HCT116 (cell line): ENCODE measurements at regions not wholly inside any gene's neighbourhood (a gene's known extent, or its start where the extent isn't known, plus 50 kb on each side); places are given as distances from the start of the nearest gene placed in this dataset.

Experiments
- ATAC-seq: fragments of 200-7000 bp; cut with Tn5 transposase; 2 replicates; pipeline ENCODE4 v1.9.1; 2020; ENCODE audit warnings: mild to moderate bottlenecking, moderate library complexity
- BruUV-seq: library from RNA; stranded (reverse); fragments of 400-500 nt; replicated peaks from 2 replicates; lab custom pipeline; 2021; lab: Mats Ljungman, UMichigan
- CTCF ChIA-PET: fragments of 300-600 bp; sonication (Branson Sonifier 250); formaldehyde crosslinking; loops from one replicate; lab custom pipeline; 2021; ENCODE audit warnings: antibody characterized with exemption; lab: Charles Lee
- POLR2A ChIA-PET: fragments of 300-600, 350-600 bp; sonication (Branson Sonifier 250); formaldehyde crosslinking; loops from one replicate; lab custom pipeline; 2021; ENCODE audit warnings: antibody characterized with exemption; lab: Charles Lee
- RAD21 ChIA-PET, 2 experiments: fragments of 300-600 bp; sonication (Branson Sonifier 250); formaldehyde crosslinking; loops; one replicate each; lab custom pipeline; 2023; ENCODE audit warnings: low total read pairs in 2 of 2; ENCODE audit not compliant: uncharacterized antibody in 2 of 2, unreplicated experiment in 2 of 2, low non-redundant PET in 1 of 2; lab: Charles Lee
- DNase-seq: peaks from one replicate; pipeline ENCODE4 v3.0.0-alpha.2; 2010; ENCODE audit warnings: low read depth, low spot score
- H2AFZ ChIP-seq: fragments of 200-600 bp; shearing (Covaris generic), sonication (generic); 2 replicates; pipeline ENCODE4 v1.6.1; 2017; ENCODE audit warnings: low read depth, mixed run types, mixed read lengths, antibody characterized with exemption, low read length; ENCODE audit not compliant: poor library complexity, severe bottlenecking
- H3K27ac ChIP-seq: 2 replicates; pipeline ENCODE4 v1.5.1; 2012; ENCODE audit warnings: low read depth, low read length
- H3K27me3 ChIP-seq: fragments of 200-600 bp; sonication (generic); 2 replicates; pipeline ENCODE4 v1.6.1; 2016; ENCODE audit warnings: mixed run types, low read length, mixed read lengths; ENCODE audit not compliant: insufficient read depth
- H3K36me3 ChIP-seq, 2 experiments: fragments of 200-500 bp in 1 of 2; fragments of 200-600 bp in 1 of 2; sonication (Bioruptor generic) in 1 of 2; sonication (generic) in 1 of 2; 2 replicates each; pipeline versions ENCODE4 v1.5.1 to v1.6.1; 2014 to 2016; ENCODE audit warnings: low read length in 2 of 2, inconsistent platforms in 1 of 2, mixed read lengths in 1 of 2, mixed run types in 1 of 2; ENCODE audit not compliant: insufficient read depth in 2 of 2, control insufficient read depth in 1 of 2
- H3K4me1 ChIP-seq, 2 experiments: fragments of 200-600 bp in 1 of 2; sonication (generic) in 1 of 2; 2 replicates each; pipeline versions ENCODE4 v1.5.1 to v1.6.1; 2012 to 2017; ENCODE audit warnings: low read length in 2 of 2, inconsistent platforms in 1 of 2, mild to moderate bottlenecking in 1 of 2, mixed read lengths in 1 of 2, mixed run types in 1 of 2, moderate library complexity in 1 of 2; ENCODE audit not compliant: insufficient read depth in 2 of 2, control insufficient read depth in 1 of 2
- H3K4me2 ChIP-seq: fragments of 200-600 bp; sonication (generic); 2 replicates; pipeline ENCODE4 v1.6.1; 2017; ENCODE audit warnings: mixed run types, low read length, mixed read lengths
- H3K4me3 ChIP-seq, 2 experiments: fragments of 200-600 bp in 1 of 2; sonication (generic) in 1 of 2; replicated peaks in 1 of 2; 2 replicates each; pipeline ENCODE4 v1.5.1; 2011 to 2016; ENCODE audit warnings: low read length in 2 of 2, control low read depth in 1 of 2, low read depth in 1 of 2, mild to moderate bottlenecking in 1 of 2, mixed read lengths in 1 of 2, mixed run types in 1 of 2
- H3K79me2 ChIP-seq: fragments of 200-600 bp; sonication (generic); 2 replicates; pipeline ENCODE4 v1.6.1; 2017; ENCODE audit warnings: mild to moderate bottlenecking, mixed run types, low read length, moderate library complexity, mixed read lengths; ENCODE audit not compliant: insufficient read depth
- H3K9ac ChIP-seq: fragments of 200-600 bp; sonication (generic); 2 replicates; pipeline ENCODE4 v1.6.1; 2016; ENCODE audit warnings: low read length, mixed read lengths
- H3K9me2 ChIP-seq: fragments of 200-600 bp; sonication (generic), shearing (Covaris generic); 2 replicates; pipeline ENCODE4 v1.6.1; 2017; ENCODE audit warnings: mixed run types, mild to moderate bottlenecking, moderate library complexity; ENCODE audit not compliant: insufficient read depth
- H3K9me3 ChIP-seq, 2 experiments: fragments of 200-500 bp in 1 of 2; fragments of 200-600 bp in 1 of 2; sonication (Bioruptor generic) in 1 of 2; sonication (generic) in 1 of 2; 2 replicates each; pipeline ENCODE4 v1.6.1; 2014 to 2017; ENCODE audit warnings: low read length in 2 of 2, mixed read lengths in 2 of 2, inconsistent platforms in 1 of 2, low read depth in 1 of 2, mild to moderate bottlenecking in 1 of 2, mixed run types in 1 of 2, moderate library complexity in 1 of 2; ENCODE audit not compliant: control insufficient read depth in 1 of 2, insufficient read depth in 1 of 2
- H4K20me1 ChIP-seq: fragments of 200-600 bp; sonication (generic), shearing (Covaris generic); 2 replicates; pipeline ENCODE4 v1.6.1; 2017; ENCODE audit warnings: mixed run types, mild to moderate bottlenecking, moderate library complexity; ENCODE audit not compliant: insufficient read depth
- ATF3 ChIP-seq: IDR thresholded peaks from 2 replicates; pipeline ENCODE4 v1.6.1; 2012
- CBX3 ChIP-seq: IDR thresholded peaks from 2 replicates; pipeline ENCODE4 v1.6.1; 2012; ENCODE audit warnings: low read depth
- CEBPB ChIP-seq: IDR thresholded peaks from 2 replicates; pipeline ENCODE4 v1.6.1; 2012; ENCODE audit warnings: low read depth
- ELF1 ChIP-seq: IDR thresholded peaks from 2 replicates; pipeline ENCODE4 v1.6.1; 2012; ENCODE audit warnings: low read depth, borderline replicate concordance
- MAX ChIP-seq: IDR thresholded peaks from 2 replicates; pipeline ENCODE4 v1.6.1; 2012
- POLR2A ChIP-seq: IDR thresholded peaks from 2 replicates; pipeline ENCODE4 v1.7.0; 2011; ENCODE audit warnings: borderline replicate concordance; ENCODE audit not compliant: insufficient read depth, insufficient read length; ENCODE audit errors: extremely low read depth
- POLR2AphosphoS5 ChIP-seq: IDR thresholded peaks from 2 replicates; pipeline ENCODE4 v1.6.1; 2011; ENCODE audit warnings: mild to moderate bottlenecking, low read depth, low read length, moderate library complexity
- RAD21 ChIP-seq: IDR thresholded peaks from 2 replicates; pipeline ENCODE4 v1.6.1; 2012; ENCODE audit warnings: low read depth, mild to moderate bottlenecking
- REST ChIP-seq: IDR thresholded peaks from 2 replicates; pipeline ENCODE4 v1.6.1; 2012; ENCODE audit warnings: low read depth
- SIN3A ChIP-seq: IDR thresholded peaks from 2 replicates; pipeline ENCODE4 v1.6.1; 2012; ENCODE audit warnings: low read depth
- SP1 ChIP-seq: IDR thresholded peaks from 2 replicates; pipeline ENCODE4 v1.6.1; 2012; ENCODE audit warnings: low read depth
- SRF ChIP-seq: IDR thresholded peaks from 2 replicates; pipeline ENCODE4 v1.6.1; 2012; ENCODE audit warnings: low read depth
- TCF7L2 ChIP-seq: IDR thresholded peaks from 2 replicates; pipeline ENCODE4 v1.7.0; 2011; ENCODE audit warnings: borderline replicate concordance, inconsistent platforms; ENCODE audit not compliant: insufficient read depth, insufficient read length; ENCODE audit errors: extremely low read depth
- YY1 ChIP-seq: IDR thresholded peaks from 2 replicates; pipeline ENCODE4 v1.6.1; 2011; ENCODE audit warnings: low read length, low read depth, moderate library complexity, mild to moderate bottlenecking; ENCODE audit not compliant: insufficient replicate concordance; ENCODE audit errors: extremely low read depth
- ZFX ChIP-seq: fragments of 450-650 bp; IDR thresholded peaks from 2 replicates; pipeline ENCODE4 v1.6.1; 2017
- ZNF274 ChIP-seq: fragments of 200-500 bp; sonication (Bioruptor generic); IDR thresholded peaks from 2 replicates; pipeline ENCODE4 v1.6.1; 2014; ENCODE audit warnings: mild to moderate bottlenecking, low read depth, low read length, inconsistent platforms
- intact Hi-C: fragments of 100-400 bp; cut with micrococcal nuclease; formaldehyde crosslinking; loops from 2 replicates; pipeline ENCODE4 v1.10.0; 2022
- TF ChIP-seq, protein P1 (sequence below): IDR thresholded peaks from 2 replicates; pipeline ENCODE4 v1.6.1; 2011; ENCODE audit warnings: mild to moderate bottlenecking, low read length, moderate library complexity; ENCODE audit not compliant: insufficient replicate concordance; ENCODE audit errors: extremely low read depth

GRCh38 chr6:102853249-102853955 is 1459.9 kb downstream of the GRIK2 start:
- no peak for DNase-seq
- H3K36me3 ChIP-seq, result no peaks in the 10 kb centered on the region
- no peaks in the 10 kb centered on the region for H3K9me3 ChIP-seq
- ChIA-PET CTCF (no interaction called here), RAD21 (no interaction called here), POLR2A (no interaction called here)
- BruUV-seq, result no TSS peak
- no peak overlapping the region for H3K9ac ChIP-seq
- TF ChIP-seq RAD21 (no peak), CBX3 (no peak), ELF1 (no peak), TCF7L2 (no peak), SRF (no peak), CEBPB (no peak), SP1 (no peak), POLR2A (no peak), ZFX (no peak), ATF3 (no peak), MAX (no peak), POLR2AphosphoS5 (no peak), YY1 (no peak), ZNF274 (no peak), REST (no peak), SIN3A (no peak)
- TF ChIP-seq, protein P1, sequence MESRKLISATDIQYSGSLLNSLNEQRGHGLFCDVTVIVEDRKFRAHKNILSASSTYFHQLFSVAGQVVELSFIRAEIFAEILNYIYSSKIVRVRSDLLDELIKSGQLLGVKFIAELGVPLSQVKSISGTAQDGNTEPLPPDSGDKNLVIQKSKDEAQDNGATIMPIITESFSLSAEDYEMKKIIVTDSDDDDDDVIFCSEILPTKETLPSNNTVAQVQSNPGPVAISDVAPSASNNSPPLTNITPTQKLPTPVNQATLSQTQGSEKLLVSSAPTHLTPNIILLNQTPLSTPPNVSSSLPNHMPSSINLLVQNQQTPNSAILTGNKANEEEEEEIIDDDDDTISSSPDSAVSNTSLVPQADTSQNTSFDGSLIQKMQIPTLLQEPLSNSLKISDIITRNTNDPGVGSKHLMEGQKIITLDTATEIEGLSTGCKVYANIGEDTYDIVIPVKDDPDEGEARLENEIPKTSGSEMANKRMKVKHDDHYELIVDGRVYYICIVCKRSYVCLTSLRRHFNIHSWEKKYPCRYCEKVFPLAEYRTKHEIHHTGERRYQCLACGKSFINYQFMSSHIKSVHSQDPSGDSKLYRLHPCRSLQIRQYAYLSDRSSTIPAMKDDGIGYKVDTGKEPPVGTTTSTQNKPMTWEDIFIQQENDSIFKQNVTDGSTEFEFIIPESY, result no peak
- H3K4me1 ChIP-seq, result peaks cover 0 to 4% of the 10 kb centered on the region in 2 experiments; a peak in 2 of 4 replicates
- H3K4me2 ChIP-seq, result no peak overlapping the region
- no peaks in the 10 kb centered on the region for H3K9me2 ChIP-seq
- no peak overlapping the region for H2AFZ ChIP-seq
- no peaks in the 10 kb centered on the region for H3K27me3 ChIP-seq
- no peak overlapping the region for H3K27ac ChIP-seq
- no peak overlapping the region for H3K4me3 ChIP-seq
- H4K20me1 ChIP-seq, result no peaks in the 10 kb centered on the region
- intact Hi-C loops, result loop anchor here (5.0 to 10.0 kb wide), 2 partner anchors 944 to 1671 kb away; no protein-coding TSS in a partner anchor
- H3K79me2 ChIP-seq, result no peaks in the 10 kb centered on the region
- no peak for ATAC-seq
